Ovary (tissue), 3 donors: ENCODE measurements at regions not wholly inside any gene's neighbourhood (a gene's known extent, or its start where the extent isn't known, plus 50 kb on each side); places are given as distances from the start of the nearest gene placed in this dataset.

ENCODE experiments used
- CTCF ChIP-seq, 3 donors: fragments of 450-650 bp in 2 of 3; fragments of 200-600 bp in 1 of 3; IDR thresholded peaks; one replicate each; pipeline versions ENCODE4 v1.5.1 to v1.8.0; 2016 to 2022; ENCODE audit warnings: antibody characterized with exemption in 3 of 3, mild to moderate bottlenecking in 1 of 3
- EP300 ChIP-seq: sonication (generic); formaldehyde crosslinking; IDR thresholded peaks from one replicate; pipeline ENCODE4 v1.6.1; 2017; ENCODE audit warnings: antibody characterized with exemption
- POLR2A ChIP-seq: fragments of 450-650 bp; IDR thresholded peaks from one replicate; pipeline ENCODE4 v1.6.1; 2017; ENCODE audit warnings: antibody characterized with exemption, mild to moderate bottlenecking, moderate library complexity
- donor health status: DM: no; HTN: no; CAD: no.

- no peak for TF ChIP-seq POLR2A
- TF ChIP-seq CTCF (IDR thresholded peaks at IDR 0.05): no peak
- no peak for TF ChIP-seq EP300
Observed at GRCh38 chr7:112962815-112963214, 123.8 kb downstream of the GPR85 start.
